ENCODE measurements at regions not wholly inside any gene's neighbourhood (a gene's known extent, or its start where the extent isn't known, plus 50 kb on each side); places are given as distances from the start of the nearest gene placed in this dataset.

DNA sequence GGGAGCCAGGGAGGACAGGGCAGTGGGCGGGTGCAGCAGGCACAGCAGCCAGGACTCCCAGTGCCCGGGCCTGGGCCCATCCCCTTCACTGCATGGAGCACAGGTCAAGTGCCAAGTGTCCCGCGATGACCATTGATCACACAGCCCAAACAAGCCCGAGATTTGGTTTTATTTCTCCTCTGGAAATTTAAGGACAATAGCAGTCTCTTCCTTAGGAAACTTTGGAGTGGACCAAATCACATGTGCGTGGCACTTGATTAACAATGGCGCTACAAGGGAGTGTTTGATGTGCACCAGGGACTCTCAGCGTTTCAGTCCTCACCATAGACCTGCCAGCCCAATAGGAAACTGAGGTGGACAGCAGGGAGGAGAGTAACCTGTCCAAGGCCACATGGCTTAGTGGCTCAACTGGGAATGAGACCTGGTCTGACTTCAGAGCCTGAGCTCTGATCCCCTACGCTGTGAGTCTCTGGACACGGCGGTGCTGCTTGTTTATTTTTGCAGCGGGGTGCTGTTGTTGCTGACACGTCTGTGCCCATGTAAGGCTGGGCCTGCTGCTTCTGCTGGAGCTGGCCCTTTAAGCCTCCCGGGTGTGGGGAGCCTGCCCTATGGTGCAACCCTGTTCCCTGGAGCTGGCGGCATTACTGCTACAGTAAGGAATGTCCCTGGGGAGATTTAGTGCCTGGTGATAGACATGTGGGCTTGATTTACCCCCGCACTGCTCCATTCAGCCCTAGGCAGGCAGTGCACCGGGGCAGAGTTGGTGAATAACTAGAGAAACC, 194.2 kb downstream of the INHBB start:
- Histone ChIP-seq H3K9me3 (ENCODE audit: control insufficient read depth, insufficient read depth, low read depth, low read length) (no peaks in the 10 kb centered on the region), H3K9ac (ENCODE audit: insufficient read depth, low read length) (no peak overlapping the region), H3K27ac (ENCODE audit: insufficient read depth, low read length) (no peak overlapping the region), H3K79me2 (ENCODE audit: control insufficient read depth, insufficient read depth, low read length) (no peaks in the 10 kb centered on the region), H3K36me3 (ENCODE audit: control insufficient read depth, insufficient read depth, low read length) (no peaks in the 10 kb centered on the region), H3K4me1 (ENCODE audit: control insufficient read depth, extremely low read depth, insufficient read depth, low read length) (peaks cover 14% of the 10 kb centered on the region), H4K20me1 (ENCODE audit: control insufficient read depth, extremely low read depth, insufficient read depth, low read length) (no peaks in the 10 kb centered on the region), H2AFZ (ENCODE audit: low read length) (peak overlapping the region; percentile 45), H3K4me2 (ENCODE audit: extremely low read depth, insufficient read depth, low read length) (peak overlapping the region; percentile 40), H3K4me3 (replicated peaks in 1 of 4; ENCODE audit: control extremely low read depth in 1 of 4, insufficient read depth in 1 of 4, low read depth in 3 of 4, low read length in 4 of 4) (no peak overlapping the region), H3K27me3 (ENCODE audit: control insufficient read depth, insufficient read depth, low read length) (peaks cover 11% of the 10 kb centered on the region)
- TF ChIP-seq EZH2 (IDR thresholded peaks at IDR 0.05; ENCODE audit: low read length, missing control alignments), result no peak
- TF ChIP-seq, protein P1, sequence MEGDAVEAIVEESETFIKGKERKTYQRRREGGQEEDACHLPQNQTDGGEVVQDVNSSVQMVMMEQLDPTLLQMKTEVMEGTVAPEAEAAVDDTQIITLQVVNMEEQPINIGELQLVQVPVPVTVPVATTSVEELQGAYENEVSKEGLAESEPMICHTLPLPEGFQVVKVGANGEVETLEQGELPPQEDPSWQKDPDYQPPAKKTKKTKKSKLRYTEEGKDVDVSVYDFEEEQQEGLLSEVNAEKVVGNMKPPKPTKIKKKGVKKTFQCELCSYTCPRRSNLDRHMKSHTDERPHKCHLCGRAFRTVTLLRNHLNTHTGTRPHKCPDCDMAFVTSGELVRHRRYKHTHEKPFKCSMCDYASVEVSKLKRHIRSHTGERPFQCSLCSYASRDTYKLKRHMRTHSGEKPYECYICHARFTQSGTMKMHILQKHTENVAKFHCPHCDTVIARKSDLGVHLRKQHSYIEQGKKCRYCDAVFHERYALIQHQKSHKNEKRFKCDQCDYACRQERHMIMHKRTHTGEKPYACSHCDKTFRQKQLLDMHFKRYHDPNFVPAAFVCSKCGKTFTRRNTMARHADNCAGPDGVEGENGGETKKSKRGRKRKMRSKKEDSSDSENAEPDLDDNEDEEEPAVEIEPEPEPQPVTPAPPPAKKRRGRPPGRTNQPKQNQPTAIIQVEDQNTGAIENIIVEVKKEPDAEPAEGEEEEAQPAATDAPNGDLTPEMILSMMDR (conservative IDR thresholded peaks at IDR 0.05 in 1 of 2, IDR thresholded peaks at IDR 0.05 in 1 of 2; ENCODE audit: low read depth in 1 of 2, low read length in 2 of 2), result no peak
- peak; percentile 88 to 97 for DNase-seq (ENCODE audit: low read depth in 2 of 2)

- H3K9ac ChIP-seq (ENCODE audit: insufficient read depth, low read length), result no peak overlapping the region
- no peaks in the 10 kb centered on the region for H3K79me2 ChIP-seq (ENCODE audit: control insufficient read depth, insufficient read depth, low read length)
- no peak for DNase-seq (ENCODE audit: low read depth in 2 of 2)
- H3K9me3 ChIP-seq (ENCODE audit: control insufficient read depth, insufficient read depth, low read depth, low read length), result no peaks in the 10 kb centered on the region
- TF ChIP-seq EZH2 (IDR thresholded peaks at IDR 0.05; ENCODE audit: low read length, missing control alignments), result no peak
- TF ChIP-seq, protein P1 (conservative IDR thresholded peaks at IDR 0.05 in 1 of 2, IDR thresholded peaks at IDR 0.05 in 1 of 2; ENCODE audit: low read depth in 1 of 2, low read length in 2 of 2), result no peak
- H3K27ac ChIP-seq (ENCODE audit: insufficient read depth, low read length), result no peak overlapping the region
- H3K27me3 ChIP-seq (ENCODE audit: control insufficient read depth, insufficient read depth, low read length), result peaks cover 11% of the 10 kb centered on the region
- no peak overlapping the region for H3K4me3 ChIP-seq (replicated peaks in 1 of 4; ENCODE audit: control extremely low read depth in 1 of 4, insufficient read depth in 1 of 4, low read depth in 3 of 4, low read length in 4 of 4)
- H3K4me2 ChIP-seq (ENCODE audit: extremely low read depth, insufficient read depth, low read length), result peak overlapping the region; percentile 40
- H4K20me1 ChIP-seq (ENCODE audit: control insufficient read depth, extremely low read depth, insufficient read depth, low read length), result no peaks in the 10 kb centered on the region
- H2AFZ ChIP-seq (ENCODE audit: low read length), result no peak overlapping the region
- H3K36me3 ChIP-seq (ENCODE audit: control insufficient read depth, insufficient read depth, low read length), result no peaks in the 10 kb centered on the region
- peaks cover 17% of the 10 kb centered on the region for H3K4me1 ChIP-seq (ENCODE audit: control insufficient read depth, extremely low read depth, insufficient read depth, low read length)
These were observed 194.7 kb upstream of the GLI2 start for GRCh38 chr2:120540719-120541552.

- no peak overlapping the region for H3K4me2 ChIP-seq (ENCODE audit: extremely low read depth, insufficient read depth, low read length)
- DNase-seq (ENCODE audit: low read depth in 2 of 2), result peak in 1 of 2 donors; percentile 45
These were observed 194.1 kb upstream of the GLI2 start for GRCh38 chr2:120541553-120541932.

More at GRCh38 chr2:120541553-120541932, 194.1 kb upstream of the GLI2 start:
- Histone ChIP-seq H3K4me1 (ENCODE audit: control insufficient read depth, extremely low read depth, insufficient read depth, low read length) (peaks cover 20% of the 10 kb centered on the region), H3K27ac (ENCODE audit: insufficient read depth, low read length) (no peak overlapping the region), H4K20me1 (ENCODE audit: control insufficient read depth, extremely low read depth, insufficient read depth, low read length) (no peaks in the 10 kb centered on the region), H3K79me2 (ENCODE audit: control insufficient read depth, insufficient read depth, low read length) (no peaks in the 10 kb centered on the region), H3K9ac (ENCODE audit: insufficient read depth, low read length) (no peak overlapping the region), H3K27me3 (ENCODE audit: control insufficient read depth, insufficient read depth, low read length) (peaks cover 9% of the 10 kb centered on the region), H3K4me3 (replicated peaks in 1 of 4; ENCODE audit: control extremely low read depth in 1 of 4, insufficient read depth in 1 of 4, low read depth in 3 of 4, low read length in 4 of 4) (no peak overlapping the region), H2AFZ (ENCODE audit: low read length) (no peak overlapping the region), H3K9me3 (ENCODE audit: control insufficient read depth, insufficient read depth, low read depth, low read length) (no peaks in the 10 kb centered on the region), H3K36me3 (ENCODE audit: control insufficient read depth, insufficient read depth, low read length) (no peaks in the 10 kb centered on the region)
- TF ChIP-seq, protein P1 (conservative IDR thresholded peaks at IDR 0.05 in 1 of 2, IDR thresholded peaks at IDR 0.05 in 1 of 2; ENCODE audit: low read depth in 1 of 2, low read length in 2 of 2), result no peak
- no peak for TF ChIP-seq EZH2 (IDR thresholded peaks at IDR 0.05; ENCODE audit: low read length, missing control alignments)
